CD14-positive monocyte (primary cell): ENCODE measurements at regions not wholly inside any gene's neighbourhood (a gene's known extent, or its start where the extent isn't known, plus 50 kb on each side); places are given as distances from the start of the nearest gene placed in this dataset.
"Not testable (repeated sequence)": the region's sequence is repeated elsewhere in the genome, so short reads cannot be mapped to it uniquely, and the experiment has no call there.

Source experiments
- DNase-seq, 3 donors: peaks; one replicate each; pipeline ENCODE4 v3.0.0-alpha.2; 2011 to 2022
- H2AFZ ChIP-seq: 2 replicates; pipeline ENCODE4 v1.6.0; 2012; ENCODE audit warnings: mild to moderate bottlenecking, low read depth, low read length, inconsistent platforms; ENCODE audit not compliant: insufficient read depth, poor library complexity, severe bottlenecking
- H3K27ac ChIP-seq, 2 donors: 1 replicate in 1 of 2; 2 replicates in 1 of 2; pipeline ENCODE4 v1.5.1; 2012 to 2013; ENCODE audit warnings: low read length in 2 of 2, control low read depth in 1 of 2, inconsistent platforms in 1 of 2, low read depth in 1 of 2, mild to moderate bottlenecking in 1 of 2
- H3K27me3 ChIP-seq, 2 donors: one replicate each; pipeline versions ENCODE4 v1.6.0 to v1.6.1; 2011 to 2013; ENCODE audit warnings: low read length in 2 of 2; ENCODE audit not compliant: control insufficient read depth in 2 of 2, insufficient read depth in 2 of 2
- H3K36me3 ChIP-seq, 2 donors: replicated peaks in 1 of 2; 1 replicate in 1 of 2; 2 replicates in 1 of 2; pipeline versions ENCODE4 v1.5.1 to v1.6.1; 2012 to 2013; ENCODE audit warnings: low read length in 2 of 2, control low read depth in 1 of 2, inconsistent platforms in 1 of 2, mild to moderate bottlenecking in 1 of 2; ENCODE audit not compliant: insufficient read depth in 2 of 2, control insufficient read depth in 1 of 2
- H3K4me1 ChIP-seq, 2 donors: 1 replicate in 1 of 2; 2 replicates in 1 of 2; pipeline versions ENCODE4 v1.5.1 to v1.6.1; 2012 to 2013; ENCODE audit warnings: low read length in 2 of 2, control low read depth in 1 of 2, inconsistent platforms in 1 of 2, mild to moderate bottlenecking in 1 of 2, moderate library complexity in 1 of 2; ENCODE audit not compliant: insufficient read depth in 2 of 2, control insufficient read depth in 1 of 2
- H3K4me2 ChIP-seq: replicated peaks from 2 replicates; pipeline ENCODE3; 2012; ENCODE audit warnings: low read length, moderate library complexity, mild to moderate bottlenecking; ENCODE audit not compliant: poor library complexity, severe bottlenecking; ENCODE audit errors: extremely low read depth
- H3K4me3 ChIP-seq, 3 experiments: fragments of 200-600 bp in 1 of 3; sonication (generic) in 1 of 3; replicated peaks in 1 of 3; 1 replicate in 2 of 3; 2 replicates in 1 of 3; pipeline ENCODE4 v1.5.1; 2011 to 2013; ENCODE audit warnings: low read length in 3 of 3, mild to moderate bottlenecking in 3 of 3, control low read depth in 2 of 3, low read depth in 2 of 3, inconsistent platforms in 1 of 3, moderate library complexity in 1 of 3
- H3K79me2 ChIP-seq: 2 replicates; pipeline ENCODE4 v1.6.0; 2012; ENCODE audit warnings: mild to moderate bottlenecking, control low read depth, inconsistent platforms, low read length, moderate library complexity; ENCODE audit not compliant: insufficient read depth
- H3K9ac ChIP-seq: 2 replicates; pipeline ENCODE4 v1.6.0; 2017; ENCODE audit warnings: low read length, mild to moderate bottlenecking; ENCODE audit not compliant: insufficient read depth, poor library complexity, severe bottlenecking
- H3K9me3 ChIP-seq, 2 donors: replicated peaks in 1 of 2; 1 replicate in 1 of 2; 2 replicates in 1 of 2; pipeline versions ENCODE4 v1.5.1 to v1.6.1; 2012 to 2013; ENCODE audit warnings: low read length in 2 of 2, control low read depth in 1 of 2; ENCODE audit not compliant: control insufficient read depth in 1 of 2, insufficient read depth in 1 of 2
- H4K20me1 ChIP-seq: 2 replicates; pipeline ENCODE4 v1.6.0; 2012; ENCODE audit warnings: mild to moderate bottlenecking, low read length, control low read depth, moderate library complexity; ENCODE audit not compliant: insufficient read depth
- H3K27ac Mint-ChIP-seq, 7 donors: one replicate each; pipeline ENCODE4 v1.8.0; 2020; ENCODE audit warnings: mild to moderate bottlenecking in 7 of 7, mixed read lengths in 7 of 7, moderate library complexity in 6 of 7, inconsistent platforms in 2 of 7
- H3K27me3 Mint-ChIP-seq, 3 donors: one replicate each; pipeline ENCODE4 v1.8.0; 2021 to 2022; ENCODE audit warnings: low read depth in 3 of 3, mild to moderate bottlenecking in 3 of 3, mixed read lengths in 3 of 3, moderate library complexity in 3 of 3, inconsistent platforms in 1 of 3
- H3K36me3 Mint-ChIP-seq, 2 donors: one replicate each; pipeline ENCODE4 v1.8.0; 2020; ENCODE audit warnings: mixed read lengths in 2 of 2, inconsistent platforms in 1 of 2, mild to moderate bottlenecking in 1 of 2
- H3K4me1 Mint-ChIP-seq: one replicate; pipeline ENCODE4 v1.8.0; 2020; ENCODE audit warnings: mild to moderate bottlenecking, mixed read lengths
- H3K4me3 Mint-ChIP-seq, 2 donors: one replicate each; pipeline ENCODE4 v1.8.0; 2020; ENCODE audit warnings: mild to moderate bottlenecking in 2 of 2, mixed read lengths in 2 of 2, moderate library complexity in 1 of 2
- H3K9me3 Mint-ChIP-seq, 7 donors: one replicate each; pipeline ENCODE4 v1.8.0; 2020 to 2022; ENCODE audit warnings: mixed read lengths in 7 of 7, mild to moderate bottlenecking in 6 of 7, moderate library complexity in 6 of 7, inconsistent platforms in 2 of 7
- CTCF ChIP-seq: fragments of 200-600 bp; IDR thresholded peaks from one replicate; pipeline ENCODE4 v1.8.0; 2022; ENCODE audit warnings: antibody characterized with exemption, mild to moderate bottlenecking
- WGBS: methylation state at CpG from one replicate; pipeline ENCODE4 v1.1.5; 2013; ENCODE audit warnings: missing lambda C conversion rate; ENCODE audit not compliant: insufficient coverage; 5-methylcytosine and 5-hydroxymethylcytosine counted together
- intact Hi-C, 2 donors: fragments of 100-400 bp; cut with micrococcal nuclease; formaldehyde crosslinking; loops; one replicate each; pipeline versions ENCODE4 v1.15.0 to v1.15.1; 2023

GRCh38 chr6:81889377-81890053 lies 137.0 kb upstream of the TENT5A start:
- no peak overlapping the region for H3K9ac ChIP-seq
- H3K4me2 ChIP-seq = no peak overlapping the region
- WGBS = 100% methylated on average over 3 of the region's 6 CpGs
- intact Hi-C loops = no loop called here
- H3K9me3 ChIP-seq = peaks cover 0 to 2% of the 10 kb centered on the region in 2 donors
- Mint-ChIP-seq H3K4me3 (no peak overlapping the region), H3K27me3 (peaks cover 0 to 1% (median 0%) of the 10 kb centered on the region in 3 donors), H3K36me3 (no peaks in the 10 kb centered on the region), H3K27ac (peak overlapping the region in 1 of 7 donors; percentile 65), H3K4me1 (peaks cover 5% of the 10 kb centered on the region), H3K9me3 (peaks cover 0 to 13% (median 6%) of the 10 kb centered on the region in 7 donors)
- H3K4me1 ChIP-seq = peaks cover 3 to 7% of the 10 kb centered on the region in 2 donors
- H3K36me3 ChIP-seq = no peaks in the 10 kb centered on the region
- H4K20me1 ChIP-seq = no peaks in the 10 kb centered on the region
- H3K4me3 ChIP-seq = no peak overlapping the region
- TF ChIP-seq CTCF = no peak
- H3K79me2 ChIP-seq = no peaks in the 10 kb centered on the region
- H2AFZ ChIP-seq = no peak overlapping the region
- no peaks in the 10 kb centered on the region for H3K27me3 ChIP-seq
- no peak overlapping the region for H3K27ac ChIP-seq
- DNase-seq = peak in 2 of 3 donors; percentile 4 to 18

- intact Hi-C loops = not testable (repeated sequence)
Measured at GRCh38 chr6:81886909-81887308, 134.4 kb upstream of the TENT5A start.

More at GRCh38 chr6:81886909-81887308, 134.4 kb upstream of the TENT5A start:
- H3K4me3 Mint-ChIP-seq, H3K36me3 ChIP-seq, H4K20me1 ChIP-seq, H3K9me3 ChIP-seq, H3K27me3 Mint-ChIP-seq, H2AFZ ChIP-seq, H3K27ac ChIP-seq, H3K27ac Mint-ChIP-seq, H3K4me3 ChIP-seq, H3K4me1 Mint-ChIP-seq, H3K4me2 ChIP-seq, H3K4me1 ChIP-seq, DNase-seq, H3K27me3 ChIP-seq, H3K9ac ChIP-seq, H3K36me3 Mint-ChIP-seq, H3K79me2 ChIP-seq: not testable (repeated sequence)
- H3K9me3 Mint-ChIP-seq = peaks cover 0 to 13% (median 6%) of the 10 kb centered on the region in 7 donors
- WGBS = no CpG with 5 or more reads among the region's 1 CpG
